HG02610 (cell line): ENCODE measurements at regions not wholly inside any gene's neighbourhood (a gene's known extent, or its start where the extent isn't known, plus 50 kb on each side); places are given as distances from the start of the nearest gene placed in this dataset.

Source experiments
- ATAC-seq: cut with Tn5 transposase; IDR thresholded peaks from one replicate; pipeline ENCODE4 v1.9.1; 2021; ENCODE audit warnings: mild to moderate bottlenecking, moderate library complexity; ENCODE audit not compliant: unreplicated experiment

GRCh38 chr10:61549861-61550260 is 96.7 kb upstream of the TMEM26 start:
- ATAC-seq: no peak

- no peak for ATAC-seq
Observed at GRCh38 chr10:61548364-61548763, 95.2 kb upstream of the TMEM26 start.

- ATAC-seq: no peak
Observed at GRCh38 chr10:61547297-61547696, 94.1 kb upstream of the TMEM26 start.

- ATAC-seq: no peak
Observed at GRCh38 chr10:61545170-61545569, 92.0 kb upstream of the TMEM26 start.

GRCh38 chr10:61543831-61544230 is 90.7 kb upstream of the TMEM26 start:
- peak; percentile 45 for ATAC-seq

- ATAC-seq: no peak
Observed at GRCh38 chr10:61542596-61542995, 89.4 kb upstream of the TMEM26 start.

GRCh38 chr10:61541960-61542359 is 88.8 kb upstream of the TMEM26 start:
- ATAC-seq: peak; percentile 68

- no peak for ATAC-seq
Observed at GRCh38 chr10:61539876-61540275, 86.7 kb upstream of the TMEM26 start.

- ATAC-seq: no peak
Observed at GRCh38 chr10:61529208-61529607, 76.0 kb upstream of the TMEM26 start.

GRCh38 chr10:61503051-61503450 is 49.9 kb upstream of the TMEM26 start:
- ATAC-seq: no peak
